GM19463 (cell line): ENCODE measurements at regions not wholly inside any gene's neighbourhood (a gene's known extent, or its start where the extent isn't known, plus 50 kb on each side); places are given as distances from the start of the nearest gene placed in this dataset.

Experiments
- ATAC-seq: cut with Tn5 transposase; IDR thresholded peaks from one replicate; pipeline ENCODE4 v1.9.1; 2021; ENCODE audit warnings: mild to moderate bottlenecking, moderate library complexity; ENCODE audit not compliant: unreplicated experiment

DNA sequence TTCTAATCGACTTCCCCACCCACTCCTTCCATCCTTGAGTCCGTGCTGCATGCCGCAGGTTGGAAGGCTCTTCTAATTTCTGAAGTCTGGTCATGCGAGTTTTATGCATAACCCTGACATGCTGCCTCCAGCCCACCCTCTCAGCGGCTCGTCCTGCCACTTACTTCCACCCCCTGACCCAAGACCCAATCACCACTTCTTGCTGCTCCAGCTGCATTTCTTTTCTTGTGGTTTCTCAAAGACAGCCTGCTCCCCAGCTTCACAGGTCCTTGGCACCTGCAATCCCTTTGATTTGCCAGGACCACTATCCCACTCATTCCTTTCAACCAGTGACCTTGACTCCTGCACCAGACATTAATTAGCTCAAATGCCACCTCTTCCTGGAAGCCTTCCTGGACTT is 486.7 kb downstream of the VRK1 start:
- ATAC-seq, result no peak

DNA sequence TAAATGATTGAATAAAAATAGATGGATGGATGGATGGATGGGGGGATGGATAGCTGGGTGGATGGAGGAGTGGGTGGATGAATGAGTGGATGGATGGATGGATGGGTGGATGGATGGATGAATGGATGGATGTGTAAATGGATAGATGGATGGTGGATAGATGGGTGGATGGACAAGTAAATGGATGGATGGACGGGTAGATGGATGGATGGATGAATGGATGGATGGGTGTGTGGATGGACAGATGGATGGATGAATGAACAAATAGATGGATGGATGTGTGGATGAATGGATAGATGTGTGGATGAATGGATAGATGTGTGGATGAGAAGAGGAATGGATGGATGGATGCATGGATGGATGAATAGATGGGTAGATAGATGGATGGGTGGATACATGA is 490.8 kb downstream of the VRK1 start:
- ATAC-seq, result no peak

DNA sequence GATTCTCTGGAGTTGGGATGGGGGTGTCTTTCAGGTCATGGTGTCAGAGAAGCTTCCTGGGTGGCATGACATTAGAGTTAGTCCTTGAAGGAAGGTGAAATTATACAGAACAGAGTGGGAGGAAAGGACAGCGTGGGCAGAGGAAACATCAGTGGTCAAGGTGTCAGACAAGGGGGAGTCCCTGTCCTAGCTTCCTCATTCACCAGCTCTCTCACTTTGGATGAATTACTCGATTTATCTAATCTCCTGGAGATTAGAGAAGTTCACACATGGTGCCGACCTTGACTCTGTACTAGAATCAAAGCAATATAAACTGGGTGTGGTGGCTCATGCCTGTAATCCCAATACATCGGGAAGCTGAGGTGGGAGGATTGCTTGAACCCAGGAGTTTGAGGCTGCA is 492.9 kb downstream of the VRK1 start:
- no peak for ATAC-seq

DNA sequence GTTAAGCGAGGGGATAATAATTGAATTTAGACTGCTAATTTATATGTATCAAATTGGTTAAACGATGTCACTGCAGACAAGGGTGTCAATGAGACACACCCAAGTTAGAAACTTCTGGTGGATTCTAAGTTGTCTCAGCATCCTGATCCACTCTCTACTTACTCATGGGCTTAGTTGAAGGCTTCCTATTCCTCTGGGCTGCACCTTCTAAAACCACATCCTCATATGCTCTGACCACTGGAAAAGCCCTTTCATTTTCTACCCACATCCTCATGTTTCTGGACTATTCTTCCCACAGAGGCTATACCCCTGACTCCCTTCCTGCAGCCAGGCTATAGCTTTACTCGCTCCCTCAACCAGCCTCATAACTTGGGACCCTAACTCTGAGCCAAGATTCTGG is 493.8 kb downstream of the VRK1 start:
- no peak for ATAC-seq

DNA sequence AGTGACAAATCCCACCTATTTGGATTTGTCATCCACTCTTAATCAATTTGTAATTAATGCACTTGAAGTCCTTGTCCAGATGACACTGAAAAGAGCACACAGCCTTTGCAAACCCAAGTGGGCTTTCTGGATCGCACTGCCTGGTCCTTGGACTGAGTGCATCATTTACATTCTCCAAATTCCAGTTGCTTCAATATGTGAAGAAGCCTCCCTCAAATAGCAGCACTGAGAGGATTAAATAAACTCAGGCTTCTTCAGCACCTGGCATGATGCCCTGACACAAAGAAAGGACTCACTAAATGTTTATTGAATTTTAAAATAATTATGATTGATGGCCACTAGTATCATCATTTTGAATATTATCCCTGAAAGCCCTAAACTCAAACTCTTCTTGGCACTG is 496.5 kb downstream of the VRK1 start:
- ATAC-seq, result no peak

DNA sequence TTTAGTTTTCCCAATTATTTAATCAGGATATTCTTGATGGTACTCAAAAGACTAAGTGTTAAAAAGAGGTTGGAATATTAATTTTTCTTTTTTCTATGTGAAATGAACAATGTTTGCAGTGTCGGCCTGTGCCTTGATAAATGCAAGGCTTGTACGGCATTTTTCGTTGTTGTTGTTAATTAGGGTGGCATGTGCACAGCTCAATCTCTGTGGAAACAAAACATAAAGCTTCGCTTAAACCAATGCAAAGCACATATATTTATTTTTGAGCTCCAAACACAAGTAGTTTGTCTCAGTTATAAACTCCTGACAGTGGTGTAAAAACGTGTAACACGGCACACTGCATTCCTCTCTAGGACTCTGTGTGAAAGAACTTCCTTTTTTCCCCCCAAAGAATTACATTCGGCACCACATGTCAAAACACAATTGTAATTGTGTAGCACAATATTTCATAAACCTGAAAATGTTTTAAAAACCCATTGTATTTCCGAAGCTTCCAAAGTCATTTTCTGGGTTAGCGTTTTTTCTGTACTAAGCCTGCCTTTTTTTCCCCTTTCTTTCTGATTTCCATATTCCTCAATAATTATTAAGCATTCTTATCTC is 498.0 kb downstream of the VRK1 start:
- ATAC-seq, result no peak

DNA sequence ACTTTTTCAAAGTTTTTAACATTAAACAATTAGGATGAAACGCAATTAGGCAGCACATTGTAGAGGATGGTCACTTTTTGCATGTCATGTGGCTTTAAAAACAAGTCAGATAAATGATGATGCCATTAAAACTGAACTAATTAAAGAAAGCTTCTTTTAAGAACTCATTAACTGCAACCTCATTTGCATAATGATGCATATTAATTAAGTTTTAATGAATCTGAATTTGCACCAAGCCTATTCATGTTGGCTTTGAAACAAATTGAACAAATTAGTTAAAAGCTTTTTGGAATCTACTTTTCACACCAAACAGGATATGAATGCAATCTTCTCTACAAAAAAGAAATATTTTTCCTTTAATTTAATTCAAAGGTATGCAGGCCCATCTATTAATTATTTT is 499.0 kb downstream of the VRK1 start:
- ATAC-seq, result no peak

DNA sequence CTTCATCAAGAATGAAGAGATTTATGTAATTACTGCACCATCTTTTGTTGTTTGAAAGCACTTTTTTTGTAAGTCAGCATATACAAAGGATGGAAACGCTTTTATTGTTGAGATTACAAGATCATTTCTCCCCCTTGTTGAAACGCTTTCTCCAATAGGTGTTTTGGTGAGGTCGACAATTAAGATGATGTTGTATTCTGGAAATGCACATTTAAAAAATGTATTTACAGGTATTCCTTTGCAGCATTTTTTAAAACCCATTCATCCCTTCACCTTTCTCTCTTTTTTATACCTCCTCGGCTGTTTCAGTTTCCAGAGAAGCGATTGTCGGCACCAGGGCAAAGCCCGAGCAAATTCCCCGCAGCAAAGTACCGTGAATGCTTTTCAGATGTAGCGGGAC is 499.9 kb downstream of the VRK1 start:
- no peak for ATAC-seq

DNA sequence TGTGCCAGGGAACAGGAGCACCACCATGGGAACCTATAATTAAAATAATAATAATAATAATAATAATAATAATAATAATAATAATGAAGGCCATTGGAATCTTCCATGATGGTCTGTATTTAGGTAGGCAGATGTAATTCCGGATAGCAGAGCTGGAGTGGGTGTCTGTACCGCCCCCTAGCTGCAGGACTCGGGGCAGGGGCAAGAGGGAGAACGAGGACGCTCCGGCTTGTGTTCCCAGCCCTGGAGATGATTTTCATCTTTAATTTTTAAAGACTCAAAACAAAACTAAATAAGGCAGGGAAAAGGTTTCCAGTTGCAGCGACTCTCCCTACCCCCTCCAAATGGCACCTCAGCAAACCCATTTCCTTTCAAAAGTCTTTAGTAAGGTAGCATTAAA is 501.1 kb downstream of the VRK1 start:
- no peak for ATAC-seq

DNA sequence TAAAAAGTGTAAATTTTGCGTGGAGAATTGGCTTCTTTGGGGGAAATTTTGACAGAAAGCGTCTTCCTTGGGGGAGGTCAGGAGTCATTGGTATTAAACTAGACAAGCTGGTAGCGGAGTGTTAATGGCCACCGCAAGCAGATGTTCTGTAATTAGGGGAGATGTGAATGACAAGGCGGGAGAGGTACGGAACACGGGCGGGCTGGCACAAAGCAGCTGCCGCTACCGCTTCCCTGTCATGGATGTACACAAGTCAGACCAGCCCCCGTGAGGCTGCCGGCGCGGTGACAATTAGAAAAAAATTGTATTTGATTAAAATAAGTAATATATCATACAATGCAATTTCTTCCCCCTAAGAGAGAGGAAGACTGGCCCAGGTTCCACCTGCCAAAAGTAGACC is 501.6 kb downstream of the VRK1 start:
- ATAC-seq, result no peak

DNA sequence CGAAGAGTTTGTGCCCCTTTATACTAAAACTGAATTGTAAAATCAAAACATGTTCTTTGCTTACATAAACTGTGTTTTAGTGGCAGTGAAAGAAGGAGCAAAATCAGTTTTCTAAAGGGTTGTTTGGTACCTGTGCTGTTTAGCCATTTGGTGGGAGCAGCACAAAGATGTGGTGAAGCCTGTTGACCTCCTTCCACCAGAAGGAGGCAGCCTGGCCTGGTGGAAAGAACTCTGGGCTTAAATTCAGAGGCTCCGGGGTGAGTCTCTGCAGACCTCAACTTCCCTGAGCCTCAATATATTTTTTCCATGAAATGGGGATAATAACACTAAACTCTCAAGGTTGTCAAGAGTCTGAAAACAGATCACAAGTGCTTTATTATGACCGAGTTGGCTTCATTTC is 502.5 kb downstream of the VRK1 start:
- ATAC-seq, result no peak

DNA sequence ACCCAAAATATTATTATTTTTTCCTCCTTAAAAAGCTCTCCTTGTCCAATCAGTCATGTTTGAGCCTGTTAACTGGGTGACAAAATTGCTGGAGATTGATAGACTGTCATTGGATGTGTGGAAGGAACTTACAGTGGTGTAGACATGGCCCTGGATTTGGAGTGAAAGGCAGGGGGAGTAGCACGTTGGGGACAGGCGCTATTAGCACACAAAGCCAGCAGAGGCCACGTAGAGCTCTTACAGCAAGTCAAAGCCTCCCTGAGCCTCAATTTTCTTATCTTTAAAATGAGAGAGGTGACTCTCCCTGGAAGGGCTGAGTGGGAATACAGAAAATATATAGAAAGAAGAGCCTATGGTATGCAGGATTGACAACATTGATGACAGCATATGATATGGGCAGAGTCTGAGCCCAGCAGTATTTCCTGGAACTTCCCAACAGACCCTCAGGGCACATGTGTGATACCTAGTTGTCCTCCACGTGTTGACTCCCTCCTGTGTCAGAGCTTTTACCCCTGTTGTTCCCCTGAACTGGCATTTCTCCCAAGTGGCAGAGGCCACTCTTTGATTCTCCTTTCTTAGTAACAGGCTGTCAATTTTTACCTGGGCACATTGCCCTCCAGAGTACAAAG is 504.9 kb downstream of the VRK1 start:
- no peak for ATAC-seq

DNA sequence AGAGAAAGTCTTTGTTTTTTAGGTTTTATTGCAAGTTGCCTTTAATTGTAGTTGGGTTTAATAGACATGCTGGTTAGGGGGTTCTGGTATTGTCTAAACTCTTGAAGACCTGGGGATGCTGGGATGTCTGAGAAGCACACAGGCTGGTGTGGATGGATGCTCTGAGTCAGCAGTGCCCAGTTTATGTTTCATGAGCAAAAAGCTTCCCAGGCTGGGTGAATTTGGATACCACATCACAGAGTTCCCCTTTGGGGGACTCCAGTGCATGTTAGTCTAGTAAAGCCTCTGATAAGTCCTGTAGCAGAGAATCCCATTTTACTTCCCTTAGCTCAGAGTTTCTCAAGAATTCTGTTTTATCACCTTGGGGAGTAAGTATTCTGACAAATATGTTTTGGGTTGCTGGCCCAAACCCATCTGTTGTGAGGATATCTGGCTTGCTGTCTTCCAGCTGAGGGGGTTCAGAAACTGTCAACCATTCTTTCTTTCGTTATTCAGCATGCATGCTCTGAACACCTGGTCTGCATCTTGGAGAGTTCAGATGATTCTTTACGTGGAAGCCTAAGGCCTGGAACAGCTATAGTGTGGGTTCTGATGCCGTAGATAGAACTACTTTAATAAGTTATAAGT is 509.1 kb downstream of the VRK1 start:
- ATAC-seq, result no peak

DNA sequence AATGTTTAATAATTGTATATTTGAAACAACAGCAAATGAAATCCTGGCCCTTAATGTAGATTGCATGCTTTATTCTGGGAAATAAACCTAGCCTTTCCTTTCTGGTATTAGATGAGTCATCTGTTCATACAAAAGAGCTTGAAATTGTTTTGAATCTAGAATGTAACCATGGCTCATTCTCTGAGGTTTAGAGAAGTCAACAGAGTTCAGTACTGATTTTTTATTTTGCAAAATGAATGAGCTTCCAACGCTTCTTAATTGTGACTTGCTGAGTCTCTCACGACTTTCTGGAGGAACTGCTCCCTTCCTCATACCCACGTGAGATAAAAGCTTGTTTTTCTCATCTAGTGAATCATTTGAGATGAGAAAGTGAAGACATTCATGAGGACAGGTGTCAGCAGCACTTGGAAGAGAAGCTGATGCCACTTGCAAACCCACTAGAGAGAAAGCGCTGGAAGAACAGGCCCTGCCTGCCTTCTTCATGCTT is 509.6 kb downstream of the VRK1 start:
- no peak for ATAC-seq

DNA sequence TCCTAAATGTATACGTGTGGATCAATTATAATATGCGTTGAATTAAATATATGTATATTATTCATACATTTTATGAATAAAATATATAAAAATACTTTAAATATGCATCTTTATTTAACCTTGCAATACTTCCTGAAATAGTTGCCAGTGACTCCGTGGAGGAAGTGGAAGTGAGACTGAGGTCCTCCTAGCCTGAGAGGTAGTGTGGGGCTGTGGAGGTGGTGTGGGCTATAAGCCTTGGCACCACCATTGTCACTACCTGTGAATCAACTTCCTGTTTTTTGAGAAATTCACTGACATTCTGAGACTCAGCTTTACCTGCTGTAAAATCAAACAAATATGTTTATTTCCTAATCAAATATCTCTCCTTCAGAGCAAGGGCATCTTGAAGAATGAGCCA is 514.2 kb downstream of the VRK1 start:
- no peak for ATAC-seq

DNA sequence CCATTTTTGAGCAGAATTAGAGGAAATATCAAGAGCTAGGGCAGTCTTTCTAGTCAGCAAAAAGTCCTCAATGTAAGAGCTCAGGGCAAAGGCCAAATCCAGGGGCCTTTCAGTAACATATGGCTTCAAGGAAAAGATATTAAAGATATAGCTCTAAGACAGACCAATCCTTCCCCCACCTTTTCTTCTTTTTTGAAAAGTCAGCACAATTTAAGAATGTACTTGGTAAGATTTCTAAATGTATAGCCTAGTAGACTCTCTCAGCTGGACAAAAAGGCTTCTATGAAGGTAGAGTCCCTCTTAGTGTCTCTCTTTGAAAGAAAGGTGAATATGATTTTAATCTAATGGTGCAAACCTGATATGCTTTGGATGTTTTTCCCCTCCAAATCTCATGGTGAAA is 515.7 kb downstream of the VRK1 start:
- no peak for ATAC-seq

DNA sequence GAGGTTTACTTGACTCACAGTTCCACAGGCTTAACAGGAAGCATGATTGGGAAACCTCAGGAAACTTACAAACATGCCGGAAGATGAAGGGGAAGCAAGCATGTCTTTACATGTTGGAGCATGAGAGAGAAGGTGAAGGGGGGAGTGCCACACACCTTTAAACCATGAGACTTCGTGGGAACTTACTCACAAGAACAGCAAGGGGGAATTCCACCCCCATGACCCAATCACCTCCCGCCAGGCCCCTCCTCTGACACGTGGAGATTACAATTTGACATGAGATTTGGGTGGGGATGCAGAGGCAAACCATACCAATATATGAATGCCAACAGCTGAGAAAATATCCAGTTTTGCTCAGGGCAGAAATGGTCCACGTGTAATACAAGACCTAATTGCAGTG is 518.6 kb downstream of the VRK1 start:
- no peak for ATAC-seq

DNA sequence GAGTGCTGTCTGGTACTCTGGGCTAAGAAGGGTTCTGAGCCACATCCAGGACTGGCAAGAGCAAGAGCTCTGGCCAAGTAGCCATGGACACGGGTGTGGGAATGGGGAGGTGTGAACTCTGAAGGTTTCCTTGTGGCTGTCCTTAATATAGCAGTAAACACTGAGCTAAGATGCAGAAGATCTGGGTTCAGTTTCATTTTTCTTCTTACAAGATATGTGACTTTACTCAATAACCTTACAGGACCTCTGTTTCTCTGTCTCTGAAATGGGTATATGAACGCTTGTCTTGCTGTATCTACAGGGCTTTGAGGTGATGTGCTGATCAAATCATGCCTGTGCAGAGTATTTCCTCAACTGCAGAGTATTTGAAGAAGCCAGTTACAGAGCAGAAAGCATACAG is 521.2 kb downstream of the VRK1 start:
- no peak for ATAC-seq

DNA sequence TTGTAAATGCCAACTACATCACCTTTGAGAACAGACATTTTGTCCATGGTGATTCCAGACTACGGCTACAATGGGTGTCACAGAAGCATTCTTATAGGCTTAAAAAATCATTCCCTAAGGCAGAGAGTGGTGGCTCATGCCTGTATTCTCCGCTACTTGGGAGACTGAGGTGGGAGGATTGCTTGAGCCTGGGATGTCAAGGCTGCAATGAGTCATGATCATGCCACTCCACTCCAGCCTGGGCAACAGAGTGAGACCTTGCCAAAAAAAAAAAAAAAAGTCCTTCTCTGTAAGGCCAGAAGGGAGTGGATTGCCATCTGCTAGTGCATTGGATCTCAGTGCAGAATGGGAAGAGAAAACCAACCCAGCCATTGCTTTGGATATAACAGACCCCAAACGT is 522.5 kb downstream of the VRK1 start:
- no peak for ATAC-seq

DNA sequence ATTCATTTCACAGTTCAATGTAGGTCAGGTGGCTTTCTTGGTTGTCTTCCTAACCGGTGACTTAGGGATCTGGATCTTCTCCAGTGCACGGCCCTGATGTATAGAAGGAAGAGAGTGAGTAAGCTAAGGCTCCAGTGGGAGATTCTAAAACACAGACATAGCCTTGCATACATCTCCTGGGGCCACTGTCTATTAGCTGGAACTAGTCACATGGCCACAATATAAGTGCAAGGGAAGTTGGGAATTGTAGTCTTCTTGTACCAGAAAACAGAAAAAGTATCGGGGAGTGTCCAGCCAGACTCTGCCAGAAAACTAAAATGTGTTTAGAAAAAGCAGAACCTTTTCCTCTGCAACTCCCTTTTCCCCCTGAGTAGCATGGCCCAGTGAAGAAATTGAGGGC is 531.6 kb downstream of the VRK1 start:
- ATAC-seq, result no peak

DNA sequence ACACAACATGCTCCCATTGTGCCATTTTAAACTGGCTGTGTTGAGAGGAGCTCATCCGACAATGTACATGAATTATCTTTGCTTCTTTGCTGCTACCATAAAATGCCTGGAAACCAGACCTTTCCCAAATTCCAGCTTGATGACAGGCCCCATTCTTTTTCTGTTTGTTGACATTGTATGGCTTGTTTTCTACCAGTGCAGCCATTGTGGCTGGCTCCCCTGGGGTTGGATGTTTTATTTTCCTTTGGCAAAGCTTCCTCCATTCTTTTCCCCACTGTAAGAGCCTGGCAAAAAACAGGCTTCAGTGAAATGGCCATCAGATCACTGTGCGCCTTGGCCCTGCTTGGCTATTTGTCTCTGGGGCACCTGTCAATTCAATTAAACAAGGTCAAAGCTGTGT is 532.5 kb downstream of the VRK1 start:
- no peak for ATAC-seq

DNA sequence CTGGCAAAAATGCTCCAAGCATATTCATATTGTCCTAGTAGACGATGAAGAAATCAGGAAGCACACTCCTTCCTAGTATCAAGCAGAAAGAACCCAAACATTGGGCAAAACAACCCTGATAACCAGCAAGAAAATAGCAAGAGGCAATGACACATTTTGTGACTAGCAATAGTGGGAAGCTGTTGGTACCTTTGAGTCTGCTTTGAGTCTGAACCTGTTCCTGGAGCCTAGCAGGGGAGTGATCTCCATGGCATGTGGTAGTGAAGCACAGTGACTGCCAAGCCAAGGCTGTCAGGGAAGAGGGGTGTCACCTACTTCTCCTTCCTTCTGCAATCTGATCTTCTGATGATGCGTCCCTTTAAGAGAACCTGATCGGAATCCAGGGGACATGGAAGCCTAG is 533.9 kb downstream of the VRK1 start:
- no peak for ATAC-seq

DNA sequence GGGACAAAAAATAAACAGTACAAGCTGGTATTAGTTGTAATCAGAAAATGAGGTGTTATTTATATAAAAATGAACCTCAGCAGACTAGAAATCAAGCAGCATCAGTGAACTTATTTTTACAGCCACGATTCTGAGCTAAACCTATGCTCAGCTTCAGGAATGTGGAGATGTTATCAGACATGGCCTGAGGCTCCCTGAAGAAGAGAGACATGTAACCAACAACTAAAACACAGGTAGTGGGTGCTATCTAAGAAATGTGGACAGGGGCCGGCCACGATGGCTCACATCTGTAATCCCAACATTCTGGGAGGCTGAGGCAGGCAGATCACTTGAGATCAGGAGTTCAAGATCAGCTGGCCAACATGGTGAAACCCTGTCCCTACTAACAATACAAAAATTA is 534.3 kb downstream of the VRK1 start:
- no peak for ATAC-seq
